Activated CD4-positive, alpha-beta T cell treated with anti-CD3 and anti-CD28 coated beads for 48 hours (primary cell): ENCODE measurements at regions not wholly inside any gene's neighbourhood (a gene's known extent, or its start where the extent isn't known, plus 50 kb on each side); places are given as distances from the start of the nearest gene placed in this dataset.
"Not testable (repeated sequence)": the region's sequence is repeated elsewhere in the genome, so short reads cannot be mapped to it uniquely, and the experiment has no call there.

Experiments used
- DNase-seq: peaks from one replicate; pipeline ENCODE4 v3.0.0-alpha.2; 2020

- DNase-seq = peak; percentile 21
Observed at GRCh38 chr13:24997367-24997967, 98.5 kb upstream of the PABPC3 start.

GRCh38 chr13:24998433-24998832, 97.5 kb upstream of the PABPC3 start:
- DNase-seq = no peak

DNA sequence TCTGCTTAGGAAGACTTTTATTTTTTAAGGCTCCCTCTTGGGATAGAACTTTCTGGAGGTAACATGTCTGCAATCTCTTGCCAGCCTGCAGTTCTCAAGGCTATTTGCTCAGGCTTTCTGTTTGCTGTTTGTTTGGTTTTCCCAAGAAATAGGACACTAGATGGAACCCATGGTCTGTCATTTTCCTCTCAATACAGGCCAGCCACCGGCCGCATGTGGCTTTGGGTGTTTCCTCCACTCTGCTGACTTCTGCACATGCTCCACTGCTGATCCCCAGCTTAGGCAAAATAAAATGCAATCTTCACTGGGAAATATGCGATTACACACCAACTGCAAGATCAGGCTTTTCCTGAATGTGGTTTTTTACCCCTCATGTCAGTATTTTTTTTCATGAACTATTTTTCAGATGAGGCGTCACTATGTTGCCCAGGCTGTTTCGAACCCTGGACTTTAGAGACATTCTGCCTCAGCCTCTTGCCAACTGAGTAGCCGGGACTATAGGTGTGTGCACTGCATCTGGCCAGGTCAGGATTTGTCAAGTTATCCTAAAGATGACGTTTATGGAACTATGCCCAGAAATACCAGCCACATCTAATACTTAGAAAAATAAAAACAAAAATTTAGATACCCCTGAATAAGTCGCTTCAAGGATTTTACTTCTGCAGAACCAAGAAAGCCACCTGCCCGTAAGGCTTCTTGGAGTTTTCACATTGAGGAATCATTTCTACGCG, 94.3 kb upstream of the PABPC3 start:
- no peak for DNase-seq

DNA sequence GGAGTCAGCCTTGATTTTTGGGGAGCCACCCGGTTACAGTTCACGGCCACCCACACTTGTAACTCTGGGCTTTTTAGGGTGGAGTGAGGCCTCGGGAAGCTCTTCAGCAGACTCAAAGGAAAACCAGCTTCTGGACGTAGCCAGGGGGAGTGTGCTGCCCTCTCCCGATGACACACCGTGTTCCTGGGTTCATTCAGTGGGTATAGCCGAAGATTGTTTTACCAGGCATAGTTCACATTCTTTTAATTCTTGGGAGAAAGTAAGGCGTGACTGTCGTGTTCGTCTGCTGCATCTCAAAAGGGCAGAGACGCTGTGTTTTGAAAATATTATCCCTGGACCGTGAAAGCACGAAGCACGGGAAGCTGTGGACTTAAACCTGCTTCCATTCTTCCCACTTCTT, 93.6 kb upstream of the PABPC3 start:
- not testable (repeated sequence) for DNase-seq

DNA sequence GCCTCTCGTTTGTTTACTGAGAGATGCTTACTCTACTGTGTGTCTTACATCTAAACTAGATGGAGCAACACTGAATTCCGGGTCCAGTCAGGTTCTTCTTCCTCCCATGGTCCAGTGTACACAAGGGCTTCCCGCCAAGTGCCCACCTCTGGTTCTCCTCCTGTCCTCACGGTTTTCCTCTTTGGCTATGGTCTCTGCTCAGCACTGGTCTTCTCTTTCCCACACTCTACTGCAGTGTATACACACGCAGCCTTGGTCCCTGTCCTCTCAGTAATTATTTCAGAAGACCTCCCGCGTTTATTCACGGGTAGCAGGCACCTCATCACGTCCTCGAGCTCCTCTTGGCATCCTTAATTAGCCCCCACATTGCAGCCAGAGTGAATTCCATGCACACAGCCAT, 91.4 kb upstream of the PABPC3 start:
- DNase-seq = not testable (repeated sequence)

DNA sequence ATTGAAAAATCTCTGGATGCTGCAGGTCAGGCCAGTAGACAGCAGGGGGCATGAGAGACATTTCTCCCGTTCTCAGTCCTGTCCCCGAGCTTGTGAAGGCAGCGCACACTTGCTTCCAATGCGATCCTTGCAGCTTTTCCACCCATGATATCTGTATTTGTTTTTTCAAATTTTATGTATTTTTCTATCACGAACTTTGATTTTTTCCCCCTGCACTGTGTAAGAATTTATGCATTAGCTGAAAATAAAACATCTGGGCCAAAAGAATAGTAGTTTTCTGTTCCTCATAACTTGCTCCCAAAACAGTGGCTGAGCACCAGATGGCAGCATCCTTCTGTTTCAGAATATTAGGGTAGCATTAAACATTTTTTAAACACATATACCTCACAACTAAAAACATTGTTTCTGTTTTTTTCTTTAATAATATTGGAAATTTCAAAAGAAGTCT, 90.9 kb upstream of the PABPC3 start:
- peak; percentile 14 for DNase-seq

DNA sequence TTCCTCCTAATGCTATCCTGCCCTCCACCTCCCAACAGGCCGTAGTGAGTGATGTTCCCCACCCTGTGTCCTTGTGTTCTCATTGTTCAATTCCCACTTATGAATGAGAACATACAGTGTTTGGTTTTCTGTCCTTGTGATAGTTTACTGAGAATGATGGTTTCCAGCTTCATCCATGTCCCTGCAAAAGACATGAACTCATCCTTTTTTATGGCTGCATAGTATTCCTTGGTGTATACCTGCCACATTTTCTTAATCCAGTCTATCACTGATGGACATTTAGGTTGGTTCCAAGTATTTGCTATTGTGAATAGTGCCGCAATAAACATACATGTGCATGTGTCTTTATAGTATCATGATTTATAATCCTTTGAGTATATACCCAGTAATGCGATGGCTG, 88.5 kb upstream of the PABPC3 start:
- not testable (repeated sequence) for DNase-seq

DNA sequence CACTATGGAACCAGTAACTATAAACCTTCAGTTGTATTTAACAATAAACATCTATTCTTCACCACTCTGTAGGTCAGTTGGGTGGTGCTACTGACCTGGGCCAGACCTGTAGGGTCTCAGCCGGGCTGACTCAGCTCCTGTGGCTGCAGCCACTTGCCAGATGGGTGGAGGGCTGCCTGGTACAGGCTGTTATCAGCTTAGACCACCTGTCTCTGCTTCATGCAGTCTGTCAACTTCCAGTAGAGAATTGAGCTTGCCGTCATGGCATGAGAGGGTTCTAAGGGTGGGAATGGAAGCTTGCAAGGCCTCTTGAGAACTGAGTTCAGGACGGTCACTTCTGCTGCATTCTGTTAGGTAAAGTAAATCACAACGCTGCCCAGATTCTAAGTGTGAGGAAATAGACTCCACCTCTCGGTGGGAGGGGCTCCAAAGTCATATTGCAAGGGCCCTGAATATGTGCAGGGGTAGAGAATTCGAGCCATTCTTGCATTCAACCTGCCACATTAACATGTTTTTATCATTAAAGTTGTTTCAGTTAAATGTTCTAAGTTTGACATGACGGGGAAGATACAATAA, 81.5 kb upstream of the PABPC3 start:
- not testable (repeated sequence) for DNase-seq

DNA sequence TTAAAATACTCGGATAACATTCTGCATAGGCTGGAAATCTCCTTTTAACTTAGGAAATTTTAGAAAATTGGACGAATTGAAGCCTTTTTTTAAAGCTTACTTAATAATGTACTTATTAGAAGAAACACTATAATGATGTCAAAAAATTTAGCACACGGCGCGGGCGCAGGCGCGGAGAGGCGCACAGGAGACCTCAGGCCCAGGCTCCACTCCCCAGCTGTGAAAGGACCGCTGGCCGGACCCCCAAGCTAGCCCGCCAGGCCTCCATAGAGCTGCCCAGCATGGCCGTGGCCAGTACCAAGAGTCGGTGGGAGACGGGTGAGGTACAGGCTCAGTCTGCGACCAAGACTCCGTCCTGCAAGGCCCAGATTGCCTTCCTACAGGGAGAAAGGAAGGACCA, 78.8 kb upstream of the PABPC3 start:
- not testable (repeated sequence) for DNase-seq

DNA sequence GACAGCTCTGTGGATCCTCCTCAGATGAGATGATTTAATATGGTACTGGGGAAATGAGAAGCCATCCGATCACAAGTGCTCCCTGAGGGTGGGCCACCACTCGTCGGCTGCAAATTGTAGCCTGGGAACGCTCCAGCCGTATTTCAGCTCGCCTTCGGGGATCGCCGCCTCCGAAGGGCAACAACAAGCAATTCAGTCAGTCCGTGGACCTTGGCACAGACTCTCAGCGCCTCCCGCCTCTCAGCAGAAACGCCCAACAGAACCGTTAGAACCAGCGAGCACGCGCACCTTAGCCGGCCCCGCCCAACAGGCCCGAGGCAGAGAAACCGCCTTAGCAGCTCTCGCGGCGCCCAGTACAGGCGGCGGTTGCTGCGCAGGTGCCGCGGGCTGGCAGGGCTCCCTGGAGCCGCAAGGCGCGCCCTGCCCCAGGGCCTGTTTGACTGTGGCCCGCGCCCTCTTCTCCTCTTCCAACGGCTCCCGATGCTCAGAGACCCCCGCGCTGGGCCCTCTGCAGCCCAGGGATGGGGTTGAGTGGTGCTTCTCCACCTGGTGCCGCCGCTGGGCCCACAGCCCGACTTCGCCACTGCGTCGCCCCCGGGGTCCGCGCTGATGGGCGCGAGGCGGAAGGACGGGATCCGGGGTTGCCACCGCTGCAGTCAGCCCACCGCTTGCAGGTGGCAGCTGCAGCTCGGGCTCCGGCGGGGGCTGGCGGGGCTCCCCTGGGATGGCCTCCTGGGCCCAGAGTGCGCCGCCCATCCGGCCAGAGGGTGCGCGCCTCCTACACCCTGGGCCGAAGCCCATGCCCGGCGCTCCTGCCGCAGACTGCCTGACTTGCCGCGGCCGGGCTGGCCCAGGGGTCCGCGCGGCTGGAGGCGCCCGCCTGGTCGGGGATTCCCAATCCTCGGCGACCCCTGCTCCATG, 77.9 kb upstream of the PABPC3 start:
- peak; percentile 73 for DNase-seq

DNA sequence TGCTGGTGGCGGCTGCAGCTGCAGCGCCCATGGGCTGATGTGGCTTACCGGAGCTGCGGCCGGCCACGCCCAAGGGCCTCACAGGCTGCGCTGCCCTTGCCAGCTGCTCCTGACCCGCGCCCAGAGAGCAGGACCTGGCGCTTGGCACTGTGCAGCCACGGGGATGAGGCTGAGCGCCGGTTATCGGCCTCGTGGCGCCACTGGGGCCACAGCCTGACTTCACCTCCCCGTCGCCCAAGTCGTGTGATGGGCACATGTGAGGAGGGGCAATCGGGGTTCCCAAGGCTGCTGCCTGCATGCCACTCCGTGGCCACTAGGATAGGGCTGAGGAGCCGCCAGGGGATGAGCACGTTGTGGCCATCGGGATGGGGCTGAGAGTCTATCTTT, 77.2 kb upstream of the PABPC3 start:
- DNase-seq = peak; percentile 11

- not testable (repeated sequence) for DNase-seq
Observed at GRCh38 chr13:25019741-25020140, 76.2 kb upstream of the PABPC3 start.

GRCh38 chr13:25024175-25024574, 71.8 kb upstream of the PABPC3 start:
- no peak for DNase-seq

- no peak for DNase-seq
Observed at GRCh38 chr13:25032160-25032559, 63.8 kb upstream of the PABPC3 start.

DNA sequence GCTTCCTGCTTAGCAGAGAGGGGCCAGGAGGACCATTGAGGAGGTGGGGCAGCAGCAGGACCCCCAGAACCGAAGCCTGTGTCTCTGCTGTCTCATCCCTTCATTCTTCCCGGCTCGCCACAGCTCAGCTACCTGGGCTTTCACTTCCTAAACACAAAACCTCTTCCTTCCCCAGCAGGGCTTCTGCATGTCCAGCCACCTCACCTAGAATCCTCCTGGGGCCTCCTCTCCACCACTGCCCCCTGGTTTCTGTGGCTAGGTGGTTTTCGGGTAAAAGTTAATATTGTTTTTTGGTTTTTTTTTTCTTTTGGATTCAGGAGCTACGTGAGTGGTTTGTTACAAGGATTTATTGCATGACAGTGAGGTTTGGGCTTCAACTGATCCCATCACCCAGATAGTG, 61.8 kb upstream of the PABPC3 start:
- no peak for DNase-seq

DNA sequence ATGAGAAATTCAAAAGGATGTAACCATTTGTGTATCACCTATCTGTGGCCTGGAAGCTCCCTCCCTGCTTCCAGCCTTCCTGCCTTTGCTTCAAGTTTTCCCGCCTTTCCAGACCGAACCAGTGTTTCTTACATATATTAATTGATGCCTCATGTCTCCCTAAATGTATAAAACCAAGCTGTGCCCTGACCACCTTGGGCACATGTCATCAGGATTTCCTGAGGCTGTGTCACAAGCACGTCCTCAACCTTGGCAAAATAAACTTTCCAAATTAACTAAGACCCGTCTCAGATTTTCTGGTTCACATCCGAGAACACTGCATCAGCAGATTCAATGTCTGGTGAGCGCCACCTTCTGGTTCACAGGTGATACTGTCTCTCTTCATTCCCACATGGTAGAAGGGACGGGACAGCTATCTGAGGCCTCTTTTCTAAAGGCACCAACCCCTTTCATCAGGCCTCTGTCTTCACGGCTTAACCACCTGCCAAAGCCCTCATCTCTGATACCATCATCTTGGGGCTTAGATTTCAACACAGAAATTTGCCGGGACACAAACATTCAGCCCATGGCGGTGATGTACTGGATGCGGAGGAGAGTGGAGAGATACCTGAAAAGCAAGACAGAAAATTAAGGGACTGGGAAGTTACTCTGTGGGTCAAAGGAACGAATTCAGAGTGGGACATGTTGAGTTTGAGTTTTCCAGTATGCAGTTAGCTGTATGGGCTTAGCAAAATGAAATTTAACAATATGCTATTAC, 58.7 kb upstream of the PABPC3 start:
- DNase-seq = peak; percentile 59

DNA sequence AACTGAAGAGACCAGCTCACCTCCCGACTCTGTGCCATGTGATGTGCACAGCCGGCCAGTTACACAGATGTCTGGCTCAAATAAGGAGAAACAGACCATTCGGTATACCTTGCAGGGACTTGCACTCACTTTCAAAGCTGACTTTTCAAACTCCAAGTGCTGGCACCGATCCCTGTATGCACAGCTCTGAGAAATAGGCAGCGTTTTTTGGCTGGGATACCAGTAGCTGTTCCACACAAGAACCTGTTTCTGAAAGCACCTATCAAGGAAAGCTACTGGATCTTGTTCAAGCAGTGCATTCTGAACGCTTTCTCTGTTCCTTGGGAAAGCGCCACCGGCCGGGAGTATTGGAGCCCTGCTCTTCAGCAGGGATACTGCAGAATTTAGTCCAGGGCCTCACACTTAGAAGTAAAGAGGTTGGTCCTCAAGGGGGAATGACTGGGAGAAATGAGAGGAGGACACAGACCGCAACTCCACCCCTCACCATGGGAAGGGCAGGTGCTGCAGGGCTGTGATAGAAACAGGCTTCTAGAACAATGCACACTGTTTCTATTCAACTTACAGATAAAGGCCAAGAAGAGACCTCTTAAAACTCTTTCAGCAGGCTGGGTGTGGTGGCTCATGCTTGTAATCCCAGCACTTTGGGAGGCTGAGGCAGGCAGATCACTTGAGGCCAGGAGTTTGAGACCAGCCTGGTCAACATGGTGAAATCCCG, 53.6 kb upstream of the PABPC3 start:
- no peak for DNase-seq

DNA sequence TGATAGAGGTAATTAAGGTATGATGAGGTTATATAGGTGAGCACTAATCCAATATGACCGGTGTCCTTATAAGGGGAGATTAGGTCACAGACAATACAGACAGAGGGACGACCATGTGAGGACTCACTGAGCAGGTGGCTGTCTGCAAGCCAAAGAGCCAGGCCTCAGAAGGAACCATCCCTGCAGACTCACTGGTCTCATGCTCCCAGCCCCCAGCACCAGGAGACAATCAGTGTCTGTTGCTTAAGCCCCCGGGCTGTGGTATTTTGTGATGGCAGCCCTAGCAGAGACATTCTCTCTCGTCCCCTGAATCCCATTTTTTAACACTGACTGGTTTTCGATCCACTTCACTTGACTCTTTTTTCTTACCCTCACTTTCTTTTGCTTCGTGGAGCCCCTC, 51.9 kb upstream of the PABPC3 start:
- no peak for DNase-seq
